SK-N-MC (cell line): ENCODE measurements at regions not wholly inside any gene's neighbourhood (a gene's known extent, or its start where the extent isn't known, plus 50 kb on each side); places are given as distances from the start of the nearest gene placed in this dataset.

Experiments
- EZH2 ChIP-seq: fragments of 200-600 bp; sonication (generic); IDR thresholded peaks from one replicate; pipeline ENCODE4 v1.6.1; 2017; ENCODE audit warnings: antibody characterized with exemption
- POLR2AphosphoS5 ChIP-seq: IDR thresholded peaks from 2 replicates; pipeline ENCODE4 v1.6.1; 2012; ENCODE audit warnings: mild to moderate bottlenecking, low read depth, low read length, borderline replicate concordance

- TF ChIP-seq POLR2AphosphoS5 (no peak), EZH2 (no peak)
Measured at GRCh38 chr4:13920901-13921300, 293.4 kb upstream of the BOD1L1 start.
